ENCODE measurements at regions not wholly inside any gene's neighbourhood (a gene's known extent, or its start where the extent isn't known, plus 50 kb on each side); places are given as distances from the start of the nearest gene placed in this dataset.
"Not testable (repeated sequence)": the region's sequence is repeated elsewhere in the genome, so short reads cannot be mapped to it uniquely, and the experiment has no call there.

DNA sequence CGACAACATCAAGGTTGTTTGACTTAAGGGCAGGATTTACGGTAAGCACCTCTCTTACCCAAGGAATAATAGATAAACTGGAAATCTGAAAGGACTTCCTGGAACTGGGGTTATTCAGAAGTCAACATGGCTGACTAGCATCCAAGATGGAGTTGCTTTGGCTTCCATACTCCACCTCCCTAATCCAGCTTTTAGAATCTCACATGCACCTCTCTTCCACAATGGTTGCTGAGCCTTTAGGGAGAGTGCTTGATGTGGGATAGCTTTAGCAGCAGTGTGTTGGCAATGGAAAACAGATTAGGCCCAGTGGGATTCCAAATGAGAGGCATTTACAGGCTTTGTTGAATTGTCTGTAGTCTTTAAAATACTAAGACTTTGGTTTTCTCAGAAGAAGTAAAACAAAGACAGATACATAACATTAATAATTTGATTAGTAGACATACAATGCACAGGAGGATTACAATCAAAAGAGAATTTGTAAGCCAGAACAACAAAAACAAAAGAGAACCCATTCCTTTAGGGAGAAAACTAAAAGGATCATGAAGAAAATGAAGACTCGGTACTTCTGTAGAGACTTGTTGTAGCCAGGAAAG lies 222.0 kb downstream of the HS3ST3B1 start:
- DNase-seq, result no peak

DNA sequence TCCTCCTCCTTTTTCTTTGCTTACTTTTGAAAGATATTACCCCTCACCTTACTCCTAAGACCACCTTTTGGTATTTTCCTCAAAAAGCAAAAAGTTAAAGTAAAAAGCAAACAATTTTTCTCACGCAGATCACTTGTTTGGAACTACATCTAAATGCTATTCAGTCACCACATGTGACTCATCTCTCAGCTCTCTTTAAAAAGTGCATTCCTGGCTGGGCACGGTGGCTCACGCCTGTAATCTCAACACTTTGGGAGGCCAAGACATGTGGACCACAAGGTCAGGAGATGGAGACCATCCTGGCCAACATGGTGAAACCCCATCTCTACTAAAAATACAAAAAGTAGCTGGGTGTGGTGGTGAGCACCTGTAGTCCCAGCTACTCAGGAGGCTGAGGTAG lies 218.0 kb downstream of the HS3ST3B1 start:
- DNase-seq, result not testable (repeated sequence)

DNA sequence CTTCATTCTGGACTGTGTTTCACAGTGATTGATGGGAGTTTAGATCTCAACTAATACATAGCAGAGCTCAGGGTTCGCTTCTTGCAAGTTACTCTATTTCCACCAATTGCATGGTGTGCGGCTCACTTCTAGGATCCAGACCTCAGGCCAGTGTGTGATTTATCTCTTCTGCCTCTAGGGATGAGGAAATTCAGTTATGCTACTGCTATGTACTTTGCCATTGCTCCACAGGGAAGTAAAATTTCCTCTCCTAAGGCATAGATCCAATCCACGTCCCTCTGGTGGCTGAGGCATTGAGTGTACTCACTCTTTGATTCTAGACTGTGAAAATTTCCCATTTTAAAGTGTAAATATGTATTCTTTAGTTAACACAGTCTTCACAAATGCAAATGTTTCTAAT lies 214.1 kb downstream of the HS3ST3B1 start:
- DNase-seq, result no peak

- DNase-seq, result no peak
These were observed 213.0 kb downstream of the HS3ST3B1 start for GRCh38 chr17:14513835-14514234.

- DNase-seq, result no peak
These were observed 209.3 kb downstream of the HS3ST3B1 start for GRCh38 chr17:14510136-14510535.

DNA sequence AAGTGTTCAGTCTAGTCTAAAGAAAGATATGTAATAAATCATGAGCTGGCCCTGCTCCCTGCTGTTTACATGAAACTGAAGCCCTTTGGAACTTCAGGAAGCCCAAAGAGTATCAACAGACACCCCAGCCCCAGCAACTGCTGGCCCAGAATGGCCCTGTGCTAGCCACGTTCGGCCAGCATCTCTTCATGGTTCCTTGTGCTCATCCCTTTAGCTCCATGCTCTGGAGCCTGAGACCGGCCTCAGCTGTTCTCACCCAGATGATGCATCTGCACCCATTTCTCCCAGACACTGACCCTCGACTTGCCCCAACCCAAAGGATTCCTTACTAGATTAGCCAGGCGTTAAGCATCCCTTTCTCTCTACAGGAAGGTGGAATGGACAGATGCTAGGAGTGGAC lies 207.3 kb downstream of the HS3ST3B1 start:
- DNase-seq, result no peak

DNA sequence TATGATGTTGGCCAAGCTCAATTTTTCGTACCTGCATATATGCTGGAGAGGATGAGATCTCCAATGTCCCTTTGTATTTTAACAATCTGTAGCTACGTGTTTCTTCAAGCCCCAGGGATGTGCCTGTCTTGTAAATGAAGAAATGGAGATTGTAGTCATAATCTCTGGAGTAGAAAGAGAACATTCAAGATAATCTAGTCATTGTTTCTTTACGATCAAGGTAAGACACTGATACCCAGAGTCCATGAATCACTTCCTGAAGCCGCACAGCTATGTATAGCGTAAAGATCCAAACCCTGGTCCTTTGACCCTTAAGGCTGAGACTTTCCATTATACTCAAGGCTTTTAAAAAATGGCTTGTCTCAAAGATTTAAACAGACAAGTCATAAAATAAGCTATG lies 205.5 kb downstream of the HS3ST3B1 start:
- no peak for DNase-seq

DNA sequence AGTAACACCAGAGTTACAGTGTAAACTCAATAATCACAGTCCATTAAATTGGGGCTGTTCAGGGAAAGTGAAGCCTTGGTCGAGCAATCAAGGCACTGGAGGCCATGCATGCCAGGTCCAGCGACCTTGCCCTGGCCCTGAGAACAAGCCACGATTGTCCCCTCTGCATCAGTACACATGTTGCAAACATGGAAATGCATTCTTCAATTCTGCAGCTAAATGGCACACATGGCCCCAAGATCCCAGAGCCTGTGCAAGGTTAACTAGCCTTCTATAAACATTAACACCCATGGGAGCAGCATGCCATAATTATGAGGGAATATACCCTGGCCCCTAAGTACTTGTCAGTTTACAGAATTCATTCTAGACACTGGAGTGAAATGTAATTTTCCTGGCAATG lies 204.7 kb downstream of the HS3ST3B1 start:
- no peak for DNase-seq

- DNase-seq, result no peak
These were observed 199.1 kb downstream of the HS3ST3B1 start for GRCh38 chr17:14499976-14500375.

GRCh38 chr17:14498812-14499211 lies 197.9 kb downstream of the HS3ST3B1 start:
- DNase-seq, result no peak

- DNase-seq, result no peak
These were observed 193.3 kb downstream of the HS3ST3B1 start for GRCh38 chr17:14494161-14494560.

DNA sequence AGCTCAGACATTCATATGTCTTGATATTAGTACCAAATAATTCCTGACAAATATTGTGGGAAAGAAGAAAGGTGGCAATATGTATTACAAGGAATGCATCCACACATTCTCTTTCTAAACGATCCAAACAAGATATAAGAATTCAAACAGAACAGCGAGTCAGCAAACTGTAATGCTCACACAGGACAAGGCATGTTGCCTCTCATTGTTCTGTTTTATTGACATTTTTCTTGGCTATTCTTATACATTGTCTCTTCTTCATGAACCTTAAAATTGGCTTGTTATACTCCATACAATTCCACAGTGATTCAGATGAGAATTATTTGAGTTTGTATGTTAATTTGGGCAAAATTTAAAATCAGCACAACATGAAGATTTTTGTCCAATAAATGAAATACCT lies 189.1 kb downstream of the HS3ST3B1 start:
- DNase-seq, result no peak

DNA sequence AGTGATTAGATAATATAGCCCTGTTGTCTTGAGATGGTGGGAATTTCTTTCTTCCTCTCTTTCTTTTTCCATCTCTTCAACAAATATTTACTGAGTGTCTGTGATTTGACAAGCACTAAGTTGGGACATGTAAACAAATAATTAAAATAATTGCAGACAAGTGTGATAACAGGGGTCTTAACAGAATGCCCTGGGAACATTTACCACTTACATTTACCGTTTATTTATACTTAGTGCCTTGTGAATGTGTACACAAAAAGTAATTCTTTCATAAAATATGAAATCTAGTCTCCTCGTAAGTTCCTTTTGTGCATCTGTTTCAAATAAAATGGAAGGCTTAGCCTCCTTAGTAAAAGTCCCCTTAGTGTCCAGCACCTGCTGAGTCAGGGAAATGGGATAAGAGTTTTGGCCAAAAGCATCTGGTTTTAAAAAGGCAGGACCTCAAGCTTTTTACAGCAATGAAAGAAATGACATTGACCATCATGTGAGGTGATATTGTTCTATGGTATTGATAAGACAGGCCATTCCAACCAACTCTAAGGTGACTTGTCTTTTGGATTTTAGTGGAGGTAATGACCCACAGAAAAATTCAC lies 188.2 kb downstream of the HS3ST3B1 start:
- no peak for DNase-seq

GRCh38 chr17:14487068-14487467 lies 186.2 kb downstream of the HS3ST3B1 start:
- DNase-seq, result no peak

DNA sequence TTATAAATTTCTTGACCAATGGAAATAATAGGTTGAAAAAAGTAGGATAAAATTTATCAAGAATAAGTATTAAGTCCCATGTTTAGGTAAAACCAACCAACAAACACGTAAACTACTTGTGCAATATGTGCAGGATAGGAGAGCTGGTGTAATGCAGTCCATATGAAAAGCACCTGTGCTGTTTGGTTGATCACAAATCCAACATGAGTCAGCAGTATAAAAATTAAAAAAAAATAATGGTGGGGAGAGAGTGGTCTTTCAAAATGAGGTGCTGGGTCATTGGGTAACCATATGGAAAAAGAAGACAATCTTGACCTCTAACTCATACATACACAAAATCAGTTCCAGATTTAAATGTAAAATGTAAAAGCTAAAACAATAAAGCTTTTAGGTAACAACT lies 181.8 kb downstream of the HS3ST3B1 start:
- DNase-seq, result no peak

DNA sequence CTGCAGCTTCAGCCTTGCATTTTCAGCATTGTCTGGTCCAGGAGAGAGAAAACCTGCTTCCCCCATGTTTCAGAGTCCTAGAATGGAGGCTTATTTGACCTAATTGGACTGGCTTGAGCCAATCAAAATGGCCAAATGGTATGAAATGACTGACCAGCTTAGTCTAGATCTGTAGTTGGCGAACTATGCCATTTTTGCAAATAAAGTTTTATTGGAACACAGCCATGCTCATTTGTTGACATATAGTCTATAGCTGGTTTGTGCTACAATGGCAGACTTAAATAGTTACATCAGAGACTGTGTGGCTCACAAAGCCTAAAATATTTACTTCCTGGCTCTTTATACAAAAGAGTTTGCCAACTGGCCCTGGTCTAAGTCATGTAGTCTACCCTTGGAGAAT lies 180.8 kb downstream of the HS3ST3B1 start:
- no peak for DNase-seq

DNA sequence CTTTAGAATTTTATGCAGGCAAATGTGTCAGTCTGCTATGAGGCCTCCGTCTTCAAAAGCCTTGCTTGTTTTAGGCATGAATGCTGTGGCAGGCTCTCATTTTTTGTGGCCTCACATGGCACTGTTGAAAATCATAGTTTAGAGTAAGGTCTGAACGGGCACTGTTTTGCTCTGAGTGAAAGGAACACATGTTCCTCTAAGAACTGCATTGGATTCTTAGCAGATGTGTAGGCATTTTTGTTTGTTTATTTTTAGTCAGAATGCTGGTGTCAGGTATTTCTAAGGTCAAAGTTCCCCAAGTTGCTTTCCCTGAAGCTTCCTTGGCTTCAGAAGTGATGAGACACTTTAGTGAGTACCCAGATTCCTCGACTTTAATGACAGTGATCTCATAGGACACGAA lies 173.7 kb downstream of the HS3ST3B1 start:
- no peak for DNase-seq

- DNase-seq, result no peak
These were observed 170.2 kb downstream of the HS3ST3B1 start for GRCh38 chr17:14471052-14471451.

- DNase-seq, result no peak
These were observed 169.5 kb downstream of the HS3ST3B1 start for GRCh38 chr17:14470417-14470816.

DNA sequence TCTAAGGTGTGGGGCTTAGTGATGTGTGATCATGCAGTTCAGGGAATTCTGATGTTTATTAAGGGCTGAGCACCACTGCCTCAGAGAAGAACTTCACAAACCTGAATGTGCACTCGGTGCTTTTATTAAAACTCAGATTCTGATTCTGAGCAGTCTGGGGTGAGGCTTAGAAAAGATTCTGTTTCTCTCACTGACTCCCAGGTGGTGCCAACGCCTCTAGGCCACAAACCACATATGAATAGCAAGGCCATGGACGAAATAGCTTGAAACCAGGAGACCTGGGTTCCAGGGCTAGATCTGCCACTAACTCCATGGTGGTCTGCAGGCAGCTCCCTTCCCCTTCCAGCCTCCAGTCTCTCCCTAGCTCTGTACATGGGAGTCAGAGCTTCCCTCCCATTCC lies 169.1 kb downstream of the HS3ST3B1 start:
- DNase-seq, result no peak

DNA sequence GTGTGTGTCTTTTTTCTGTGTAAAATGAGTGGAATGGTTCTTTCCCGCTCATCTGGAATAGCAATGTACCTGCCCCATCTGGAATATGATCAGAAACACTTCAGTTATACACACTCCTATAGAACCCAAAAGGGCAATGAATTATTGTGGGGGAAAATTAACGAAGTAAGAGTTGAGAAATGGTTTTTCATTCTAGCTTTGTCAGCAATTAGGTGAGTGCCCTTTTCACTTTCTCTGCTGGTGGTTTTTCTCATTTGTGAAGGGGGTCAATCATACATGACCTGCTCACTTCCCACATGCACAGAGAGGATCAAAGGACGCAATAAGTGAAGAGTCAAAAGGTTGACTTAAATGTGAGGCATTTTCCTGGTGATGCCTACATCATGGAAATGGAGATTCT lies 168.0 kb downstream of the HS3ST3B1 start:
- no peak for DNase-seq

GRCh38 chr17:14461227-14461548 lies 160.3 kb downstream of the HS3ST3B1 start:
- no peak for DNase-seq

DNA sequence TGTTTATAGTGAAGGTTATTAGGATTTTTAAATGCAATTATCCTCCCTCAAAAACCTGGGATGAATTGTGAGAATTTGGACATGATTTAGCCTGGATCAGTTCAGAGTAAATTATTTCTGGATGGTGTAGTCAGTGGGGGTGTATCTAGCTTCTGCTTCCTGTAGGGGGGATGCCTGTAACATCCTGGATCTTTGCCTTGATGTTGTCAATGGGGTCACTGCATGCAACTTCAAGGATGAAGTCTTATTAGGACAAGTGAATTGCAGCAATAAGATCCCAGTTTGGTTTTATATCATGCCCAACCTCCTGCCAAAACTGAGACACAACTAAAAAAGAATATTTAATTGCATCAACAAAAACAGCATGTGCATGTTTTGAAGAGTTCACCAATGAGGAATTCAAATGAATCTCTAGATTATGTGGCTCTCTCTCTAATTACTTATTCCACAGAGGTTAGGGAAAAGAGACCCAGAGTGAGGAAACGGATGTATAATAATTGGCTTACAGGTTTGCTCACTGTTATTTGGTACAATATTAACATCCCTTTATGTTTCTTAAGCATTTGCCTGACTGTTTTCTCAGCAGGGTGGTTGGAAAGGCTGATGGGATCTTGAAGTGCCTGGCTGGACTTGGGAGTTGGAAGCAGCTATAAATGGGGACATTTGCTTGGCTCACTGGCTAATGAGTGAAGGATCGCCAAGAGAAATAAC lies 159.8 kb downstream of the HS3ST3B1 start:
- no peak for DNase-seq

GRCh38 chr17:14459955-14460354 lies 159.1 kb downstream of the HS3ST3B1 start:
- no peak for DNase-seq

GRCh38 chr17:14458724-14459123 lies 157.8 kb downstream of the HS3ST3B1 start:
- no peak for DNase-seq

All from CD4-positive, alpha-beta T cell treated with Interleukin-17A for 1 hour (primary cell).